ENCODE measurements at regions not wholly inside any gene's neighbourhood (a gene's known extent, or its start where the extent isn't known, plus 50 kb on each side); places are given as distances from the start of the nearest gene placed in this dataset.

DNA sequence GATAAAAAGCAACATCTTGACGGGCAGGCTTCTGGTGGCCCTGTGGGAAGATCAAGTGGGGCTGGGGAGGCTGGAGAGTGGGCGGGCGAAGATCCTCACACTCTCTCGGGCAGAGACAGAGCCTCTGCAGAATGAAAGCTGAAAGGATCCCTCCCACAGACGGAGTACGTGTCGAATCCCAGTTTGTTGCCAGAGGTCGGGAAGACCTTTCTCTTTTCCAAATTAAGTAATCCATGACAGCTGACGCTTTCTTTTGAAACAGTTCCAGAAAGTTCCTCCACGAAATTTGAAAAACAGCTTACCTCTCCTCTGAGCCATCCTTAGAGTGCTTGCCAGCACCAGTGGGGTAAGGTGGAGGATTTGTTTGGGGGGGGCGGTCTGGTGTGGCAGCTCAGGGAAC, 155.6 kb upstream of the SMLR1 start:
- H3K79me2 ChIP-seq (ENCODE audit: control insufficient read depth, insufficient read depth, low read length), result no peaks in the 10 kb centered on the region
- Mint-ChIP-seq H3K4me1 (no peaks in the 10 kb centered on the region), H3K27ac (no peak overlapping the region), H3K9me3 (ENCODE audit: insufficient read depth) (no peaks in the 10 kb centered on the region), H3K27me3 (peaks cover 4% of the 10 kb centered on the region), H3K4me3 (no peak overlapping the region)
- DNase-seq (no peak), ATAC-seq (ENCODE audit: low read depth) (no peak)
- ChIA-PET CTCF (interaction anchor here (0.8 kb wide), 1 partner anchor 27 kb away, joined by 3 read pairs; no protein-coding TSS in a partner anchor), POLR2A (no interaction called here)
- no peak overlapping the region for H3K4me2 ChIP-seq (replicated peaks; ENCODE audit: low read depth, low read length, poor library complexity, severe bottlenecking)
- intact Hi-C loops (cut with micrococcal nuclease), result no loop called here
- H2AFZ ChIP-seq (ENCODE audit: insufficient read depth, low read depth, low read length, poor library complexity, severe bottlenecking), result no peak overlapping the region
- no peak overlapping the region for H3K9ac ChIP-seq (ENCODE audit: low read length)
- H4K20me1 ChIP-seq (ENCODE audit: control insufficient read depth, insufficient read depth, low read length, poor library complexity, severe bottlenecking), result no peaks in the 10 kb centered on the region
- TF ChIP-seq EZH2 (IDR thresholded peaks at IDR 0.05; ENCODE audit: borderline replicate concordance, insufficient read depth, low read depth, low read length, poor library complexity, severe bottlenecking), result no peak
- TF ChIP-seq, protein P1, sequence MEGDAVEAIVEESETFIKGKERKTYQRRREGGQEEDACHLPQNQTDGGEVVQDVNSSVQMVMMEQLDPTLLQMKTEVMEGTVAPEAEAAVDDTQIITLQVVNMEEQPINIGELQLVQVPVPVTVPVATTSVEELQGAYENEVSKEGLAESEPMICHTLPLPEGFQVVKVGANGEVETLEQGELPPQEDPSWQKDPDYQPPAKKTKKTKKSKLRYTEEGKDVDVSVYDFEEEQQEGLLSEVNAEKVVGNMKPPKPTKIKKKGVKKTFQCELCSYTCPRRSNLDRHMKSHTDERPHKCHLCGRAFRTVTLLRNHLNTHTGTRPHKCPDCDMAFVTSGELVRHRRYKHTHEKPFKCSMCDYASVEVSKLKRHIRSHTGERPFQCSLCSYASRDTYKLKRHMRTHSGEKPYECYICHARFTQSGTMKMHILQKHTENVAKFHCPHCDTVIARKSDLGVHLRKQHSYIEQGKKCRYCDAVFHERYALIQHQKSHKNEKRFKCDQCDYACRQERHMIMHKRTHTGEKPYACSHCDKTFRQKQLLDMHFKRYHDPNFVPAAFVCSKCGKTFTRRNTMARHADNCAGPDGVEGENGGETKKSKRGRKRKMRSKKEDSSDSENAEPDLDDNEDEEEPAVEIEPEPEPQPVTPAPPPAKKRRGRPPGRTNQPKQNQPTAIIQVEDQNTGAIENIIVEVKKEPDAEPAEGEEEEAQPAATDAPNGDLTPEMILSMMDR (IDR thresholded peaks at IDR 0.05), result no peak
- no peaks in the 10 kb centered on the region for H3K9me3 ChIP-seq (ENCODE audit: control extremely low read depth in 1 of 3, control insufficient read depth in 2 of 3, insufficient read depth in 1 of 3, low read length in 2 of 3)
- H3K27ac ChIP-seq (ENCODE audit: low read length in 2 of 2), result no peak overlapping the region
- no peaks in the 10 kb centered on the region for H3K4me1 ChIP-seq (ENCODE audit: control insufficient read depth in 2 of 2, insufficient read depth in 2 of 2, low read length in 2 of 2)
- H3K36me3 ChIP-seq (replicated peaks in 1 of 2; ENCODE audit: control extremely low read depth in 1 of 2, control insufficient read depth in 1 of 2, extremely low read depth in 1 of 2, insufficient read depth in 2 of 2, low read length in 1 of 2), result no peaks in the 10 kb centered on the region
- WGBS (ENCODE audit: insufficient coverage), result 94% methylated on average over 5 of the region's 11 CpGs
- no peaks in the 10 kb centered on the region for H3K27me3 ChIP-seq (replicated peaks in 1 of 4; ENCODE audit: control extremely low read depth in 1 of 4, control insufficient read depth in 3 of 4, insufficient read depth in 4 of 4, low read length in 3 of 4)
- no peak overlapping the region for H3K4me3 ChIP-seq (ENCODE audit: control extremely low read depth in 1 of 5, extremely low read depth in 1 of 5, insufficient read depth in 1 of 5, low read depth in 2 of 5, low read length in 4 of 5)

DNA sequence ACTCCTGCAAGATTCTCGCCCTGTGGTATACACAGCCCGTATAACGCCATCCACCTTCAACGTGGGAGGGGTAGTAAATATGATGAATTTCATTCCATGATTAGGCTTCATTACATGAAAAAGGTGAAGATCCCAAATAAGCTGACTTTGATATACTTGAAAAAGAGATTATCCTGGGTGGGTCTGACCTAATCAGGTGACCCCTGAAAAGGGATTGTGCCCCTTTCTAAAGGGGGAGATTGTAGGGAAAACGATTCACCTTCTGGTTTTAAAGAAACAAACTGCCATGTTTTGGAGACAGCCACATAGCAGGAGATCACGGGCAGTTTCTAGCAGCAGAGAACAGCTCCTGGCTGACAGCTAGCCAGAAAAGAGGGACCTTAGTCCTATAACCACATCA, 155.1 kb upstream of the SMLR1 start:
- Histone ChIP-seq H2AFZ (ENCODE audit: insufficient read depth, low read depth, low read length, poor library complexity, severe bottlenecking) (no peak overlapping the region), H3K4me2 (replicated peaks; ENCODE audit: low read depth, low read length, poor library complexity, severe bottlenecking) (no peak overlapping the region), H3K27ac (ENCODE audit: low read length in 2 of 2) (no peak overlapping the region), H3K4me1 (ENCODE audit: control insufficient read depth in 2 of 2, insufficient read depth in 2 of 2, low read length in 2 of 2) (no peaks in the 10 kb centered on the region), H3K4me3 (ENCODE audit: control extremely low read depth in 1 of 5, extremely low read depth in 1 of 5, insufficient read depth in 1 of 5, low read depth in 2 of 5, low read length in 4 of 5) (no peak overlapping the region), H3K36me3 (replicated peaks in 1 of 2; ENCODE audit: control extremely low read depth in 1 of 2, control insufficient read depth in 1 of 2, extremely low read depth in 1 of 2, insufficient read depth in 2 of 2, low read length in 1 of 2) (no peaks in the 10 kb centered on the region), H4K20me1 (ENCODE audit: control insufficient read depth, insufficient read depth, low read length, poor library complexity, severe bottlenecking) (no peaks in the 10 kb centered on the region), H3K27me3 (replicated peaks in 1 of 4; ENCODE audit: control extremely low read depth in 1 of 4, control insufficient read depth in 3 of 4, insufficient read depth in 4 of 4, low read length in 3 of 4) (no peaks in the 10 kb centered on the region), H3K9ac (ENCODE audit: low read length) (no peak overlapping the region), H3K79me2 (ENCODE audit: control insufficient read depth, insufficient read depth, low read length) (no peaks in the 10 kb centered on the region), H3K9me3 (ENCODE audit: control extremely low read depth in 1 of 3, control insufficient read depth in 2 of 3, insufficient read depth in 1 of 3, low read length in 2 of 3) (no peaks in the 10 kb centered on the region)
- H3K9me3 Mint-ChIP-seq (ENCODE audit: insufficient read depth), result no peaks in the 10 kb centered on the region
- POLR2A ChIA-PET, result no interaction called here
- no peak for DNase-seq
- WGBS (ENCODE audit: insufficient coverage), result 86% methylated on average over 4 of the region's 6 CpGs
- peaks cover 4% of the 10 kb centered on the region for H3K27me3 Mint-ChIP-seq
- TF ChIP-seq EZH2 (IDR thresholded peaks at IDR 0.05; ENCODE audit: borderline replicate concordance, insufficient read depth, low read depth, low read length, poor library complexity, severe bottlenecking), result no peak
- TF ChIP-seq, protein P1 (IDR thresholded peaks at IDR 0.05), result no peak
- no peaks in the 10 kb centered on the region for H3K4me1 Mint-ChIP-seq
- no peak for ATAC-seq (ENCODE audit: low read depth)
- H3K27ac Mint-ChIP-seq, result no peak overlapping the region
- CTCF ChIA-PET, result no interaction called here
- intact Hi-C loops (cut with micrococcal nuclease), result no loop called here
- no peak overlapping the region for H3K4me3 Mint-ChIP-seq
